Astrocyte of the hippocampus (primary cell): ENCODE measurements at regions not wholly inside any gene's neighbourhood (a gene's known extent, or its start where the extent isn't known, plus 50 kb on each side); places are given as distances from the start of the nearest gene placed in this dataset.

ENCODE experiments used
- DNase-seq: peaks from one replicate; pipeline ENCODE4 v3.0.0; 2011; ENCODE audit warnings: low read depth, low spot score

DNA sequence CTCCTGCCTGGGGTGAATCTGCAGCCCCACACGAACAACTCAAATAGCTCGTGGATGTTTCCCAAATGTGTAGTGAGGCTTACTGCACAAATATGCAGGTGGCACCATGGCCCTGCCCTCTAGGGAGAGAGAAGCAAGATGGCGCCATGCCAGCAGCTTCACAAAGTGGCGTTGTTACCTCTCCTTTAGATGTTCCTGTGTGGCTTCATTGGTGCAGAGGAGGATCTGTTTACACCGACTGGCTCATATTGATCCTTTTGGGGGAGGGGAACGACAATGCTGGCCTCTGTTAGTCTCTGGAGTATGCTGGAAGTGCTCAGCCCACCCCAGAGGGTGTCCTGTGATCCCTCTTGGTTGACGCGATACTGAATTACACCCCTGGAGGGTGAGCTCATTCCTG, 99.5 kb upstream of the GATA6 start:
- no peak for DNase-seq

DNA sequence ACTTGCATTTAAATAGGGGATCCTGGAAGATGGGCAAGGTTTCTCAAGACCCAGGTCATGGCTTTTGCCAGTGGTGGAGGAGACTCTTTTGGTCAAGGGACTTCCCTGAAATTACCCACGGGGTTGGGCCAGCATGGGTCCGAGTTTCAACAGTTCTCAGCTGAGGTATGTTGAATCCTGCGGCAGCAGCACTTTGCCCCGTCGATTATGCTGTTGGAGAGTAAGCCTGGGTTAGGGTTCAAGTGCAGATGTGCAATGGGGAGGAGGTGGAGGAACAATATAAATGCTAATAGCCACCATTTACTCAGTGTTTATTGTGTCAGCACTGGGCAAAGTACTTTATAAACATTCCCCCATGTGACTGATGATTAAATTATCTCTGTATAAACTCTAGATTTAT, 96.0 kb upstream of the GATA6 start:
- DNase-seq, result no peak

DNA sequence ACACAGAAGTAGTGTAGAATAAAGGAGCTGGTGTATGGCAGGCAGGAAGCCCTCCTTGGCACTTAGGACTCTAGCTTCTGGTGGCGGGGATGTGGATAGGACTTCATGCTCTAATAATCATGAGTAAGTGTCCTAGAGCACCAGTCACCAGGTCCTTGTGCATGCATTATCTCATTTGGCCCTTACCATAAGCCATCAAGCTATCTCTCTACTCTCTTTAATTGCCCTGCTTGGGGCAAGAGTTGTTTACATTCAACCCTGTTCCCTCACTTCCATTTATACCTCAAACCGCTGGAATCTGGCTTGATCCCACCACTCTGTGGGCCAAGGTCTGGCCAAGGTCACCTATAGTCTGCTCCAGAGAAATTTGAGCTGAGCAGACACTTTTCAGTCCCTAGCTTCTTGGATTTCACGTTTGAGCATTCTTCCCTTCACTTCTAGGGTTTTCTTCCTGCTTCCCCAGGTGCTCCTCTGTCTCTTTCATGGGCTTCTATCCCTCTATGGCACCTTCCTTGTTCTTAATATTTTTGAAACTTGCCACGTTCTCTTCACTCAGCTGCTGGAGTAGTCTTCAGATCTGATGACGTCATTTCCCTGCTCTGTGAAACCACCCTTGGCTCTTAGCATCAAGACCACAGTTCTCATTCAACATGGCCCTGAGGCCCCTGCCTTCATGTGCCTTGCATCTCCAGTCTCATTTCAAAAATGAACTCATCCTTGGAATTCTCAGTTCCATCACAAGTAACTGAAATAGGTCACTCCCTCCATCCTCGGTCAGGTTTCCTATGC, 94.9 kb upstream of the GATA6 start:
- no peak for DNase-seq

DNA sequence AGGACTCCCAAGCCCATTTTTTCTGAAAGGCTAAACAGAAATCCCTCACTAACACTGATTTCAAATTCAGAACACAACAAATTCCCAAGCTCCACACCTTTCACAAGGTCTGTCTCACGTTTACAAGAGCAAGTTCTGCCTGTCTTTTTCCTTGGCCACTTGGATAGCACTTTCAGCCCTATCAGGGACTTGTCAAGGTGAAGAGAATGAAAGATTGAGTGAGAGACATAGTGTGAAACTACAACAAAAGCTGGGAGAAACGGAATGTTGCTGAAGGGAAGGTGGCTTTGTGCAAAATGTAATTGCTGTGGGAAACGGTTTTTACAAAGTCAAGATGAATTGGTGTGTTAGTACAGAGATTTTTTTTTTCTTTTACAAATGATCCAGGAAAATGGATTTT, 89.4 kb upstream of the GATA6 start:
- DNase-seq, result no peak

DNA sequence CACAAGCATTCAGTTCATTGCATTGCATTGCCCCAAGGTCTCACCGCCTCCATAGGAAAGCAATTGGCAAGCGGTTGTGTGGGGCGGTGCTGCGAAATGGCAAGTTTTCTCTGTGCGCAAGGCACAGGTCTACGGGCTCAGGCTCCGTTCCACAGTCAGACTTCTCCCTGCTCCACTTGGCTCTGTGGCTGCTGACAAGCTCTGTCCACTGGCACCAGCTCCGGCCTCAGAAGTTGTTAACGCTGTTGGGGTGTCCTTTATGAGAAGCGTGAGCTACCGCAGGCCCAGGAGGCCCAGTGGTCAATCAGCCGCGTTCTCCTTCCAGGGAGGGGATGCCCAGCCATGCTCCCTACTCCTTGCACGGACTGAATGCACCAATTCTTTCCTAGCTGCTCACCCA, 87.0 kb upstream of the GATA6 start:
- DNase-seq, result no peak

DNA sequence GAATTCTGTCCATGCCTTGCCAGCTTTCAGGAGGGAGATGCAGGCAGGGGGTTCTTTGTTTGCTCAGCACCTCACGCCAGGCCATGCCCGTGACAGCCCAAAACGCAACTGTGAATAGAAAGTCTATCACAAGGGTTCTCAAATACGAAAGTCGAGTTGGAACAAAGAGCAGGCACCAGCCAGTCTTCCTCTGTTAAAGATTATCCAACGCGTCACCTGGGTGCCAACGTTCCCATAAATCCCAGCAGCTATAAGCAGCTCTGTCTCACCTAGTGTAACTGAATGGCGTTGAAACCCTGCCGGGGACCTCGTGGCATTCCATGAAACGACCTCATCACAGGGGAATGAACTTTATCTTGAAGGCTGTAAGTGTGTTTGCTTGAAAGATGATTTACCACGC, 84.8 kb upstream of the GATA6 start:
- peak; percentile 38 for DNase-seq

DNA sequence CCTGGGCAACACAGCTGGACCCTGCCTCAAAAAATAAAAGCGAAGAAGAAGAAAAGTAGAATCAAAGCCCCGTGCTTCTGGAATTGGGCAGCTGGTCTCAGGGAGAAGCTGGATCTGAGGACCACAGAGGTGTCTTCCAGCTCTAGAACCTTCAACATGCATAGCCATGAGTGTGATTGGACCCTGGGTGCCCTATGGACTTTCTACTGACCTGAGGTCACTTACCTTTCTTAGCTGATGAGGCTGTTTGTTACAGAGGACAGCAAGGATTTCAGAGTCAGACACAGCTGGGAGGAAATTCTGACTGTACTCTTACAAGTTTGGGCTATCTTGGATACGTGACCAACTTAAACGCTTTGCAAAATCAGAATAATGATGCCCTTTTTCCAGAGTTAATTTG, 82.4 kb upstream of the GATA6 start:
- no peak for DNase-seq

DNA sequence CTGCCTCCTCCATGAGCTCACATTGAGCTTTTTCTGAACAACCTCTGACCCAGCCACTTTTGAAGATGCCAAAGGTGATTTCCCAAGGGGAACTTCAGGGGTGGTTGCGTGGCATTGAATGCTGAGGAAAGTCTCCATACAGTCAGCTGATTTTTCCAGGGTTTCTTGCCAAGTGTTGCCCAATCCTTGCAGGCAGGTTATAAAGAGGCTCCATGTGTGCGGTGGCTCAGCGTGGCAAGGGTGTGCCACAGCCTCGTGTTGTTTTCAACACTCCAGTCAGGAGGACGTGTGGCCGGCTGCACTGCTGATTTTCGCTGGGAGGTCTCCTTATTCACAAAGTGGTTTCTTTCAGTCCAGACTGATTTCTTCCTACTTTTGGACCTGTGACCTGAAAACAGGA, 81.4 kb upstream of the GATA6 start:
- DNase-seq, result no peak

DNA sequence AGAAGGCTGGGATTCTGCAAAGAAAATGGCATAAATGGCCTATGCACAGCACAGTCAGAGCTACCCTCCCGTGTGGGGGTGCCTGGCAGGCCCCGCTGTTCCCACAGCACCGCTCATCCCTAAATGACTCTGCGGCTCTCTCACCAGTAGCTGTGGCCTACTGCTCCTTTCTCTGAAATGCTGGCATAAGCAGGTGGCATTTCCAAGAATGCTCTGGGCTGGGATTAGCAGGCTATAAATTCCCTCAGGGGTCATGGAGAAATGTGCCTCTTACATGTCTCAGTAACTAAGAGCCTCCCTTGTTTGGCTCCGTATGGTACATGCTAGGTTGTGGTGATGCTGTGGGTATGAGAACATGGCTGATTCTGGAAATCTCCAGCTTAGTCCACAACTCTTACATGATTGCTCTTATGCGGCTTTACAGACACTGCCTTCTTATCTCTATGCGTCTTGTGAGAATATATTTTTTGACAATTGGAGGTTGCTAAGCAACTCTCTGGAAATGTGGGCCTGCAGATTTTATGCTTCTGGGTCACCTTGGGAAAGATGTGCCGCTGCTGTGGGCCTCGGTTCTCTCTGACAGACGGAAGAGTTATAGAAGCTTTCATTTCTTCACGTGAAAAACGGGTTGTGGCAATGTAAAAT, 80.3 kb upstream of the GATA6 start:
- no peak for DNase-seq

DNA sequence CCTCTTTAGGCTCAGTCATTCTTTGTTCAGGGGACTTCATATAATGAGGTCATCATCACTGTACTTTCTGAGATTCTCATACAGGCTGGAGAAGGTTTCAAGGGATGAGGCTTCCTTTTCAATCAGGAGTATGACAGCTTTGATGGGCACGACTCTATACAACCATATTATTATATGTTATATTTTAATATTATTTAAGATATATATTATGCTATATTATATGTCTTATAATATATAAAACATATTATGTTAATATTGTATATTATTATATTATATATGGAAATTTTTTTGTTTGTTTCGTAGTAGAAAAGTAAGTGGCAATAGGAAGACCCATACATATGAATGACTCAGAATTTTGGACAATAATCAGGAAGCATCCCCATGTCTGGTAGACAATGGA, 78.0 kb upstream of the GATA6 start:
- DNase-seq, result no peak

DNA sequence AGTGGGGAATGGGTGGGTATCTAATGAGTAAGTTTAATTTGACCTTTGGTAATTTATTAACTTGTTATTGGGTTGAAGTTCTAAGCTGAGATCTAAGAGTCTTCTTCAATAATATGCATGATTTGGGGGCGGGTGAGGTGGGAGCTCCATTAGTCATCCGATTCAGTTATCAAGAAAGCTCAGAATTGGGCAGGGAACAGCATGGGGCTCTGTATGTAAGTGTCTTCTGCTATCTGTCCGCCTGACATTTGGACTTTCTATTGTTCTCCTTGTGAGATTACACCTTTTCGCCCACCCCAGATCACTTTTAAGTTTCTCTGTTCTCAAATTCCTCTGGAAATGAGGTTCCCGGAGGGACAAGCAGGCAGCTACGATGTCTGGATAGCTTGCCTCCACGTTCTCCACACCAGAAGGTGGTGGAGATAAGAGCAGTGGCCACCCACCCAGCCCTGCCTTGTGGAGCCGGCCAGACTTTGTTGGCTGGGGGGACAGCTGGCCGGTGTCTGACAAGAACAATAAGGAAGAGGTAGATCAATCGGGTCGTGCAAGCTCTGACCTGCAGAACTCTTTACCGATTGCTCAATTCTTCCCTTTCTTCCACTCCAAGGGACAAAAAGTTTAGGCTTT, 75.5 kb upstream of the GATA6 start:
- DNase-seq, result no peak

DNA sequence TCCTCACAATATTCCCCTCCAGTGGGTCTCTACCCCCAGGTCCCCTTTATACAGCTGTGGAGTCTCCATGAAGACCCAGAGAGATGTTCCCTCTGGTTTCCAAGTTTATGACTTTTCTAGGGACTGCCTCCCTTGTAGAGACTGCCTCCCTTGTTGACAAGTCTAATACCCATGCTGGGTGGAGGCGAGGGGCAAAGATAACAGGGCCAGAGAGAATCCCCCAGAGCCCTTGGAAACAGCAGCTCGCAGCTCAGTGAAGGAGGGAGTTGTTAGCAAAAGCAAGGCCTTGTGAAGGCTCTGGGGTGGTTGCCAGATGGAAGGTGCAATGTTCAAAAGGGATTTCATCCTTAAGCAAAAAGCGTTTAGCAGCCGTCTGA, 75.0 kb upstream of the GATA6 start:
- no peak for DNase-seq

DNA sequence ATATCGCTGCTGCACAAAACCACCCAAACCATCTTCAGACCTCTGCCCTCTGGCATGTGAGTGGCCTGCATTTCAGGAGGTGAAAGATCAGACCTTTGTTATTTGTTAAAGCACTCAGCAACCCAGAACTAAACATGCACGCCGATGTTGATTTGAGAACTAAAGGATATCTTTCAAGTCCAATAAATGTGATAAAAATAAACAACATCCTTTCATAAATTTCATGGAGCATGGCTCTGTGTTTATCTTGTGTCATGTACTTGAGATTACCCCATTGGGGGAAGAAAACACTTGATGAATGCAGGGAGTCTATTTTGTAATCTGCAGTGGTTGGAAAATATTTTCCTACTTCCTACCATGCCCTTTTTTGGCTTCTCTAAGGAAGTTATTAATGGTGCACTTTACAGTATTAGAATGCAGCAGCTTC, 70.8 kb upstream of the GATA6 start:
- DNase-seq, result no peak

DNA sequence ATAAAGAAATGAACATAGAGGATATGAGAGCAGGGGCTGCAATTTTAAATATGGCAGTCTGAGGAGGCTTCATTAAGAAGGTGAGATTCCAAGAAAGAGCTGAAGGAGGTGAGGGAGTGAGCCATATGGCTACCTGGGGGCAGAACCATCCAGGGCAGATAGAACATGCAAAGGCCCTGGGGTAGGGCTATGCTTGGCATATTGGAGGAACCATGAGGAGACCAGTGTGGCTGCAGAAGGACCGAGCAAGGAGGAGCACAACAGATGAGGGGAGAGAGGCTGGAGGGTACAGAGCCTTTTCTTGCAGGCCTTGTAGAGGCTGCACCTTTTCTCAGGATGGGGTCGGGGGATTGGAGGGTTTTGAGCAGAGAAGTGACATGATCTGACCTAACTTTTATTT, 69.5 kb upstream of the GATA6 start:
- DNase-seq, result no peak

DNA sequence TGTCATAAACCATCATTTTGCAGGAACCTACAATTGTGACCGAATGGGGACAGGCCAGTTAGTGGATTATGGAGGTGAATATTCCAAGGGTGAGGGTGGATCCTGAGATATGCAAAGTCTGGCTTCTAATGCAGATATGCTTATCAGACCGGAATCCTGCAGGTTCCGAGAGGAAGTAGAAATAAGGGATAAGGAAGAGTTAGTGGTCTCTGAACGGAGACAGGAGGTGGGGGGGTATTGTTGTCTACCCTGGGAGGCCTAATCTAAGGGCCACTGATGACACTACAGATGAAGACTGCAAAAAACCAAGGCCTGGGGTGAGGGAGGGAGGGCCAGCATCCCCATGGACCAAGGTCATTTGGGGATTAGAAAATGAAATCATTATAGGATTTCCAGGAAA, 67.7 kb upstream of the GATA6 start:
- DNase-seq, result no peak

DNA sequence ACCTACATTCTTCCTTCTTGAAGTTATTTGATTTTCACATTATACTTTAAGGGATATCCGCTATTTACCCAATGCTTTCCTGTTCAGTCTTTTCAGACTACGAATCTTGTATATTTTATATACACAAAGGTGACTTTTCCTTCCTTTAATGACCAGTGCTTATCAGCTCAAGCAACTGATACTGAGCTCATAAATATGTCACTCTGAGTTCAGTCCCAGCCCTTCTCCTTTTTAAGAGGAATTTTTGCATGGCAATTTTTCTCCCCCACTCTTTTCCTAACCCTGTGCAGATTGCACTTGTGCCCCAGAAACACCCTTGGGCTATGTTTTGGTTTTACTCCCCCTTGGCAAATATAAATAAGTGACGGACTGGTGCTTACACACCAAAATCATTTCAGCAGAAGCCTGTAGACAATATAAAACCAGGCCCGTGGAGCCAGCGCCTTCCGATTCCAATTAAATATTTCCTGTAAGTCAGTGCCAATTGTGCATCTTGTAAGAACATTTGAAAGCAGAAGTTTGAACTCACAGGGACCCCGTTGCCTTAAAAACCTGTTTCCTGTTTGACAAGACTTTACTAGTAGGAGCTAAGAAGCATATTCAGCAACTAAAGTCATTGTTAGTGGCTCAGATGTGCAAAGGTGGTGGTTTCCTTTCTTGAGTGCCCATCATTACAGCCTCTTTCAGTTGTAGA, 66.3 kb upstream of the GATA6 start:
- DNase-seq, result no peak

DNA sequence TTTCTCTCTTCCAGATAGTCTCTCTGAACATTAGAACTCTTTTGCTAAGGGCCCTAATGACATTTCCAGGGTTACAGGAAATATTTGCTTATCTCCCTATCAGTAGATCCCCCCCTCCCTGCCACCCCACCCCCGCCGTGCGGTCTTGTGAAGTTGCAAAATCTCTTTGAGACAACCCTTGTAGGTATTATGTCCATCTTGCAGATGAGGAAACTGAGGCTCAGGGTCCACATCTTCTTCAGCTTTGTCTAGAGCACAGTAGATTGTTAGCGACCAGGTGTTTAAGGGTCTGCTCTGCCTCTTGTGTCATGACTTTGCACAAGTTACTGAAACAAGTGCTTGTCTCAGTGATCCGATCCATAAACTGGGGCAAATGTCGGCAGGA, 65.8 kb upstream of the GATA6 start:
- DNase-seq, result no peak

DNA sequence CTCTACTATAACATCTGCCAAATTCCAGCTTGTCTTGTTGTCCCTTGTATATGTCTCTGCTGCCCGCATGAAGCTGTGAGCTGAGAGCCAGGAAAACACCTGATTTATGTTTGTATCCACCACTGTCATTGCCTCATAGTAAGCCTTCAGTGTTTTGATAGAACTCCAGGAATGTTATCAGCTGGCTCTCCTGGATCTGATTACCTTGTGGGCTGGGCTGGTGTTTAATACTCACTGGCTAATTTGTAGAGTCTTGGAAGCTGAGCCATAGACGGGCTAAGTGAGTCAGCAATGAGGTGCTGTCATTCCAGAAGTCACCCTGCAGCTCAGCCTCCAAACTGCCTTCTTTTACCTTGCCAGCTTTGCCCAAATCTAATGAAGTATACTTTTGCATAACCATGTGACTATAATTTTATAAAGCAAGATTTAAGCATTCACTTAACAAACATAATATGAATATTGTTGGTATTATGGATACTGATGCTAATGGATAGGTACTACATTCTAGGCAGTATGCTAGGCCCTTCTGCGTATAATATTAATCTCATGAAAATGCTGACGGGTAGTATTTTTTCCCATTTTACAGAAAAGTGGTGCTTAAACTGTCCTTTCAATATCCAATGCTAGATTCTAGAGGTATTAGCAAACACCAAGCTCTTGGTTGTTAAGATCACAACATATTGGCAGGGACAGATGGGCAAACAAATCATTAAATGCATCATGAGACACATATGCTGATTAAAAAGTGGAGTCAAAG, 62.7 kb upstream of the GATA6 start:
- DNase-seq, result peak; percentile 55

DNA sequence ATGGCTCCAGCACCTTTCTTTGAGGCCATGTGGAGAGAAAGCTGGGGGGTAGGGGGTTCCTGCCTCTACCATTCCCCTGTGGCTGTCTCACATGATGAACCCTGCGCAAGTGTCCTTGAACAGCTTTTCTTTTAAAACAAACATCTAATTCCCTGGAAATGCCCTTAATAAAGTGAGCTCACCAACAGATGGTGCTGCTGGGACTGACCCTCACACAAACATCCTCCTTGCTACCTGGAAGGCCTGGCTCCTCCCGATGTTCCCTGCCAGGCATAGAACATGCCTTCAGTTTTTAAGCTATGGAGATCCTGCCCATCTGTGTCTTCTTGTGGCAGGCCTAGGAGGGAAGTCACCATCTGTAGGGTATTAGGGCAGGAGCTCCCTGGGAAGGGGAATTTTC, 60.7 kb upstream of the GATA6 start:
- no peak for DNase-seq

DNA sequence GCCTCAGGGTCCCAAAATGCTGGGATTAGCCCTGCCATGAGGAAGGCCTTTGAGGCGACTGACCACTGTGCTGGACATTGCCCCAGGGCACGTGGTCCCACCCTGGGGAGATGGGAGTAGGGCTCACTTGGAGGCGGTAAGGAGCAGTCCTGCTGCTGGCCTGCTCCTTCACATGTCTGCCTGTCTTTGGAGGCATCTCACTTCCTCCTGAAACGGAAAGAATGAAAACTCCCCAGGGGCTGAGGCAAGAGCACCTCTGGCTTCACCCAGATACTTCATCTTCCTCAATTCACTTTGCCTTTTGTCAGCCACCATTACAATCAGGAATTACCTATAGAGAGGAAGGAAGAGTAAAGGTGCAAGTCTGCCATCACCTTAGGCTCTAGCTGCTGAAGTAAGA, 59.9 kb upstream of the GATA6 start:
- no peak for DNase-seq

DNA sequence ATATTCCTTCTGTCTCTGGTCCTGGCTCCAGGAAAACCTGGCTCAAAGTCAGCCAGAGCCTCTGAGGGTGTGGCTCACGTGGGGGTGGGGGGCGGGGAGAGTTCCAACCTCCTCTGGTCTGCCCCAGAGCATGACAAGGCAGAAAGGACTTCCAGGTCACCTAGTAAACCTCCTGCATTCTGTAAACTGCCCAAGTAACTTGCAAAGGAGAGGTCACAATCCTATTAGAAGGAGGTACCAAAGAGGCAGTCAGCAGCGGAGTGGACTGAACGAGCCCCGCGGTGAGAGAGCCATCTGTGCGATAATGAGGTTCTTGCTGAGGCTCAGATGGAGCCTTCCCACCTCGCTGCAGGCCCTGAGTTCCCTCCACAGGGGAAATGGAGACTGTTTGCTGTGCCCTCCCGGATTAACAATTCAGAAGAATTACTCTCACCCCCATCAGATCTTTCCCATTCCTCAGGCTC, 58.9 kb upstream of the GATA6 start:
- no peak for DNase-seq

DNA sequence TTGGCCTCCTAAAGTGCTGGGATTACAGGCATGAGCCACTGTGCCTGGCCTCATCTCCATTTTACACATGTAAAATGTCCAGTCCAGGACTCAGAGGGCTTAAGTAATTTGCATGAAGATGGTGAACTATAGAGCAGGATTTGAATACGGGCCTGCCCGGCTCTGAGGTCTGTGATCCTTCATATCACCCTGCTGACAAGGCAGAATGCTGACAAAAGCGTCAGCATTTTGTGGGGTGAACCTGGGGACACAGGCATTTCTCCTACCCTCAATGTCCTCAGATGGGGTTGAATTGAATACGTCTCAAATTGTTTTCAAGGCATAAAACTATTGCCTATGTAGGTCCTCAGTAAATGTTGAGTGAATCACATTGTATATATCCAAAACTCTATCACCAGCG, 57.2 kb upstream of the GATA6 start:
- DNase-seq, result no peak
